ENCODE measurements at regions not wholly inside any gene's neighbourhood (a gene's known extent, or its start where the extent isn't known, plus 50 kb on each side); places are given as distances from the start of the nearest gene placed in this dataset.
A peak's percentile ranks its signal among the peaks of the same experiment; 100 is the strongest.

DNA sequence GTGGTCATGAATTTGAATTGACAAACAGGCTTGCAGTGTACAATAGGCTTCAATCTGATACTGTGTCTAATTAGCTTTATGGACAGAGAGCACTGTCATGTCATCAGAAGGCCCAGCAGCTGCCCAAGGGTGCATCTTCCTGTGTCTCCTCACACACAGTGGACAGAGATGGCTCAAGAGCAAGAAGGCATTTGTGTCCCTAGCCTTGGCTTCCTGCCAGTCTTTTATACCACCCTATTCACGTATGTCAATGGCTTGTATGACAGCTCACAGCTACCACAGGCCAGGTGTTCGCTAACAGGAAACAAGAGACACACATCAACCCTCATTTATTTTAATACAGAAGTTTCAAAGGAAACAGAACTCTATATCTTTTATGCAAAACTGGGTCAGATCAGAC is 874.0 kb upstream of the AGA start:
- H3K36me3 ChIP-seq (ENCODE audit: control insufficient read depth in 4 of 4, insufficient read depth in 4 of 4, low read length in 4 of 4): no peaks in the 10 kb centered on the region
- ATAC-seq (ENCODE audit: insufficient read depth, low FRiP score) (no peak), DNase-seq (peak in 1 of 3 donors; percentile 2)
- no peaks in the 10 kb centered on the region for H3K4me1 ChIP-seq (ENCODE audit: control insufficient read depth in 5 of 5, insufficient read depth in 5 of 5, low read length in 5 of 5)
- H3K27me3 ChIP-seq (ENCODE audit: control insufficient read depth in 3 of 3, insufficient read depth in 3 of 3, low read length in 2 of 3): no peaks in the 10 kb centered on the region
- TF ChIP-seq, protein P1, sequence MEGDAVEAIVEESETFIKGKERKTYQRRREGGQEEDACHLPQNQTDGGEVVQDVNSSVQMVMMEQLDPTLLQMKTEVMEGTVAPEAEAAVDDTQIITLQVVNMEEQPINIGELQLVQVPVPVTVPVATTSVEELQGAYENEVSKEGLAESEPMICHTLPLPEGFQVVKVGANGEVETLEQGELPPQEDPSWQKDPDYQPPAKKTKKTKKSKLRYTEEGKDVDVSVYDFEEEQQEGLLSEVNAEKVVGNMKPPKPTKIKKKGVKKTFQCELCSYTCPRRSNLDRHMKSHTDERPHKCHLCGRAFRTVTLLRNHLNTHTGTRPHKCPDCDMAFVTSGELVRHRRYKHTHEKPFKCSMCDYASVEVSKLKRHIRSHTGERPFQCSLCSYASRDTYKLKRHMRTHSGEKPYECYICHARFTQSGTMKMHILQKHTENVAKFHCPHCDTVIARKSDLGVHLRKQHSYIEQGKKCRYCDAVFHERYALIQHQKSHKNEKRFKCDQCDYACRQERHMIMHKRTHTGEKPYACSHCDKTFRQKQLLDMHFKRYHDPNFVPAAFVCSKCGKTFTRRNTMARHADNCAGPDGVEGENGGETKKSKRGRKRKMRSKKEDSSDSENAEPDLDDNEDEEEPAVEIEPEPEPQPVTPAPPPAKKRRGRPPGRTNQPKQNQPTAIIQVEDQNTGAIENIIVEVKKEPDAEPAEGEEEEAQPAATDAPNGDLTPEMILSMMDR (IDR thresholded peaks at IDR 0.05; ENCODE audit: control extremely low read depth, extremely low read depth): no peak
- no peak overlapping the region for H3K9ac ChIP-seq (ENCODE audit: insufficient read depth in 1 of 2, low read length in 2 of 2)
- 44 to 45% methylated on average over 2 of the region's 2 CpGs for WGBS, 2 donors
- H3K9me3 ChIP-seq (ENCODE audit: control insufficient read depth in 4 of 4, insufficient read depth in 3 of 4, low read length in 3 of 4): peaks cover 0 to 4% (median 2%) of the 10 kb centered on the region in 4 donors
- H3K4me3 ChIP-seq: no peak overlapping the region
- H3K27ac ChIP-seq (ENCODE audit: low read depth in 1 of 2, low read length in 1 of 2): no peak overlapping the region

DNA sequence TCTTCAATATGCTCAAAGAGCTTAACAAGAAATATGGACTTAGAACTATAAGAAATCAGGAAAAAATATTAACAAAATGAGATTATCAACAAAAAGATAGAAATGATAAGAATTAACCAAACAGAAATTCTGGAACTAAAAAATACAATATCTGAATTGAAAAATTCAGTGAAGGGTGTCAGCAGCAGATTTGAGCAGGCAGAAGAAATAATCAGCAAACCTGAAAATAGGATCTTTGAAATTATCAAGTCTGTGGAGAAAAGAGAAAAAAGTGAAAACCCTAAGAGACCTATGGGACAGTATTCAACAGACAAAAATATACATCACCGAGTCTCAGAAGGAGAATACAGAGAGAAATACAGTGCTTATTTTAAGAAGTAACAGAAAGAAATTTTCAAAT is 877.8 kb upstream of the AGA start:
- H3K27ac ChIP-seq (ENCODE audit: low read depth in 1 of 2, low read length in 1 of 2): no peak overlapping the region
- 90 to 93% methylated on average over 1 of the region's 1 CpG for WGBS, 2 donors
- peaks cover 0 to 4% (median 2%) of the 10 kb centered on the region in 4 donors for H3K9me3 ChIP-seq (ENCODE audit: control insufficient read depth in 4 of 4, insufficient read depth in 3 of 4, low read length in 3 of 4)
- no peaks in the 10 kb centered on the region for H3K4me1 ChIP-seq (ENCODE audit: control insufficient read depth in 5 of 5, insufficient read depth in 5 of 5, low read length in 5 of 5)
- no peaks in the 10 kb centered on the region for H3K36me3 ChIP-seq (ENCODE audit: control insufficient read depth in 4 of 4, insufficient read depth in 4 of 4, low read length in 4 of 4)
- H3K9ac ChIP-seq (ENCODE audit: insufficient read depth in 1 of 2, low read length in 2 of 2): no peak overlapping the region
- TF ChIP-seq, protein P1 (IDR thresholded peaks at IDR 0.05; ENCODE audit: control extremely low read depth, extremely low read depth): no peak
- DNase-seq: no peak
- no peaks in the 10 kb centered on the region for H3K27me3 ChIP-seq (ENCODE audit: control insufficient read depth in 3 of 3, insufficient read depth in 3 of 3, low read length in 2 of 3)
- no peak for ATAC-seq (ENCODE audit: insufficient read depth, low FRiP score)
- no peak overlapping the region for H3K4me3 ChIP-seq

DNA sequence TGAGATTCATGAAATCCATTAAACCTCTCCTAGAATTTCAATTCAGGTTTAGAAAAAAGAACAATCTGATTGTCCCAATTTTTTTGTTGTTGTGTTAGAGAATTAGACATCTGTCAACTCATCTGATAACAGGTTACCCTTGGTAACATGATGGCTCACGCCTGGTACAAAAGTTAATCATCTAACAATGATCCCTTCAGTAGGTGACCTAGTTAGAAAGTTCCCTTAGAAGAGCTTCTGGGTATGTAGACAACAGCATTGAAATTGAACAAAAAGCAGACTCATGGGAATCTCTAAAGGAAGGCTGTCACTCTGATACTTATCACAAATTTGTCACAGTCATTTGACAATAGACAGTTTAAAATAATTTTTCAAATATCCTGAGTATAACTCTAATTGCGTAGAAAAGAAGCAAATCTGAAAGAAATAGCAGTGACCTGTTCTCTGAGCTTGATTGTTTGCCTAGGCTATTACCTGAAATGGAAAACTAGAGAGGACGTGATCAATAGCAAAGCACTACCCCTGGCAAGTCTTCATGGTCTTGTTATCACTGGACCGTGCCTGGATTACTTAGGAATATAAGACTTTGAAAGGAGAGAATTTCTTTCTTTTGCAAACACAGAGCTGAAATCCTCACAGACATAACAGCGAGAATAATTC is 880.4 kb upstream of the AGA start:
- WGBS, 2 donors: 80 to 81% methylated on average over 5 of the region's 5 CpGs
- TF ChIP-seq, protein P1 (IDR thresholded peaks at IDR 0.05; ENCODE audit: control extremely low read depth, extremely low read depth): no peak

More for the DNA sequence above, 880.4 kb upstream of the AGA start:
- DNase-seq (no peak), ATAC-seq (ENCODE audit: insufficient read depth, low FRiP score) (no peak)
- Histone ChIP-seq H3K9me3 (ENCODE audit: control insufficient read depth in 4 of 4, insufficient read depth in 3 of 4, low read length in 3 of 4) (peaks cover 0 to 4% (median under 1%) of the 10 kb centered on the region in 4 donors), H3K27me3 (ENCODE audit: control insufficient read depth in 3 of 3, insufficient read depth in 3 of 3, low read length in 2 of 3) (no peaks in the 10 kb centered on the region), H3K4me1 (ENCODE audit: control insufficient read depth in 5 of 5, insufficient read depth in 5 of 5, low read length in 5 of 5) (no peaks in the 10 kb centered on the region), H3K27ac (ENCODE audit: low read depth in 1 of 2, low read length in 1 of 2) (no peak overlapping the region), H3K9ac (ENCODE audit: insufficient read depth in 1 of 2, low read length in 2 of 2) (no peak overlapping the region), H3K4me3 (no peak overlapping the region), H3K36me3 (ENCODE audit: control insufficient read depth in 4 of 4, insufficient read depth in 4 of 4, low read length in 4 of 4) (no peaks in the 10 kb centered on the region)
